ENCODE measurements at regions not wholly inside any gene's neighbourhood (a gene's known extent, or its start where the extent isn't known, plus 50 kb on each side); places are given as distances from the start of the nearest gene placed in this dataset.

DNA sequence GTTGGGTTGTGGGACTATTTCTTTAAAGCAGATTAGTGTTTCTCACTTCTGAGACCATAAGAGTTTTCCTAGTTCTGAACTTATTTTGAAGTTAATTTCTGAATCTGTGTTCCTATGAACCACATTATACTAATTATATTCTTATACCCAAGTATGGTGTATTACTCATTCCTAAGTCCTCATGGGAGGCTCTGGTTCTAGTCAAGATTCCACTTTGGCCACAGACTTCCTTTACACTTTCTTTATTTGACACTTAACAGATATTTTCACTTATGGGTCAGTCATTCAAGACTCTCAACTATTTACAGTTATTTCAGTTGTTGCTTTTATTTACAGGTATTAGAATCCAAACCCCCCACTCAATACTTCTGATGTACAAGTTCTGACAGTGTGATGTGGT, 937.2 kb upstream of the TYRP1 start:
- no peak overlapping the region for H3K27ac ChIP-seq
- TF ChIP-seq, protein P1, sequence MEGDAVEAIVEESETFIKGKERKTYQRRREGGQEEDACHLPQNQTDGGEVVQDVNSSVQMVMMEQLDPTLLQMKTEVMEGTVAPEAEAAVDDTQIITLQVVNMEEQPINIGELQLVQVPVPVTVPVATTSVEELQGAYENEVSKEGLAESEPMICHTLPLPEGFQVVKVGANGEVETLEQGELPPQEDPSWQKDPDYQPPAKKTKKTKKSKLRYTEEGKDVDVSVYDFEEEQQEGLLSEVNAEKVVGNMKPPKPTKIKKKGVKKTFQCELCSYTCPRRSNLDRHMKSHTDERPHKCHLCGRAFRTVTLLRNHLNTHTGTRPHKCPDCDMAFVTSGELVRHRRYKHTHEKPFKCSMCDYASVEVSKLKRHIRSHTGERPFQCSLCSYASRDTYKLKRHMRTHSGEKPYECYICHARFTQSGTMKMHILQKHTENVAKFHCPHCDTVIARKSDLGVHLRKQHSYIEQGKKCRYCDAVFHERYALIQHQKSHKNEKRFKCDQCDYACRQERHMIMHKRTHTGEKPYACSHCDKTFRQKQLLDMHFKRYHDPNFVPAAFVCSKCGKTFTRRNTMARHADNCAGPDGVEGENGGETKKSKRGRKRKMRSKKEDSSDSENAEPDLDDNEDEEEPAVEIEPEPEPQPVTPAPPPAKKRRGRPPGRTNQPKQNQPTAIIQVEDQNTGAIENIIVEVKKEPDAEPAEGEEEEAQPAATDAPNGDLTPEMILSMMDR (conservative IDR thresholded peaks at IDR 0.05): no peak

DNA sequence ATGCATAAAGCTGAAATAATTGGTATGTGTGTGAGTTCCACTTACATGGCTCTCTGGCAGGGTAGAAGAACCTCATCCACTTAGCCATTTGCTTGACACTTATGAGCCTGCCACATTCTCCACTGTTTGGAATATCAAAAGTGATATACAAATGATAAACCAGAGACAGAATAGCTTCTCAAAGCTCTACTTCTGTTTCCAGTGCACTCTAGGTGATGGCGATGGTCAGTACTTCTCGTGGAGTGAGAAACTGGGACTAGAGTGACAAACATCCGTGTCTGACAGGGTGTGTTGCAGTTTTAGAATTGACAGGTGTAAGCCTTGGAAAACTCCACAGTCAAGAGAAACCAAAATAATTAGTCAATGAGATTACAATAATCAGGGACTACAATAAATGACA, 935.8 kb upstream of the TYRP1 start:
- H3K27ac ChIP-seq: no peak overlapping the region
- TF ChIP-seq, protein P1 (conservative IDR thresholded peaks at IDR 0.05): no peak

DNA sequence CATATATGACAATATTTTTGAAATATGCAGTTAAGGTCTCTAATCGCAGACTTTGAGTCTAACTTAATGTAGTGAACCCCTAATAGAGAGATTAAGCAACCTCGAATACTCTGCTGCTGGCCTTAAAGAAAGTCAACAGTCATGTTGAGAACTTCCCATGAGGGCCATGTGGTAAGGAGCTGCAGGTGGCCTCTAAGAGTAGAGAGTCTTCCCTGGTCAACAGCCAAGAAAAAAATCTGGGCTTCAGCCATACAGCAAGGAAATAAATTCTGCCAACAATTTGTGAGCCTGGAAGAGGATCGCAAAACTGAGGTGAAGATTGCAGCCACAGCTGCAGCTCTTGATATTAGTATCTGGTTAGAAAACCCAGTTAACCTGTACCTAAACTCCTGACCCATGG, 935.2 kb upstream of the TYRP1 start:
- H3K27ac ChIP-seq: no peak overlapping the region
- TF ChIP-seq, protein P1 (conservative IDR thresholded peaks at IDR 0.05): no peak

DNA sequence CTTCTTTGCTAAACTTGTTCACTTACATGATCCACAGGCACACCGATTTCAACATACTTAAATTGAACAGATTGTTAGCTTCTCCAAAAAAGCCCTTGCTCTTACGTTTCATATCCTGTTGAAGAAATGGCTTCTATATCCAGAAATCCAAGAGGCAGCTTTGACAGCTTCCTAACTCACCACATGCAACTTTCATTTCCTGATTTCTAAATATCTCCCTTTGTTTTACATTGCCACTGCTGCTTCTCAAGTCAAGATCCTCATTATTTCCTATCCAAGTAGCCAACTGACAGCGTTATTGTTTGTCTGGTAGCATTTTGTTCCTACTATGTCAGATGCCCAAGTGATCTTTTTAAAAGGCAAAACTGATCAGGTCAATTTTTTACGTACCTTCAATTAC, 913.2 kb upstream of the TYRP1 start:
- TF ChIP-seq, protein P1 (conservative IDR thresholded peaks at IDR 0.05): no peak

DNA sequence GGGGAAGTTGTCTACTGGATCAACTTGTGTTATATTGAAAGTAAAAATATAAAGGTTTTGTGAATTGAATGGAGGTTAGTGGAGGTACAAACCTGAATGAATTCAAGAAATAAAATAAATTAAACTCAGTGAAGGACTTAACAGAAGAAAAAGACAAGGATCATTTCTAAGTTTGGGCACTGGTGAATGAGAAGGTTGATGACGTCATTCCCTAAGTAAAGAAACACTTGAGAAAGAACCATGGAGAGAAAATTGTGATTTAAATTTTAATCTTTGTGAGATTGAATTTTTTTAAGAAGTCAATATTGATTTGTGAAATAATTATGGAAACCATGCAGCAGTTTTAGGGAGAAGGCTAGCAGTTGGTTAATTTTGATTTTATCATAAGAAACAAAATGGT, 900.3 kb upstream of the TYRP1 start:
- TF ChIP-seq, protein P1 (conservative IDR thresholded peaks at IDR 0.05): no peak
- no peak overlapping the region for H3K27ac ChIP-seq

More for the DNA sequence above, 913.2 kb upstream of the TYRP1 start:
- H3K27ac ChIP-seq: no peak overlapping the region

DNA sequence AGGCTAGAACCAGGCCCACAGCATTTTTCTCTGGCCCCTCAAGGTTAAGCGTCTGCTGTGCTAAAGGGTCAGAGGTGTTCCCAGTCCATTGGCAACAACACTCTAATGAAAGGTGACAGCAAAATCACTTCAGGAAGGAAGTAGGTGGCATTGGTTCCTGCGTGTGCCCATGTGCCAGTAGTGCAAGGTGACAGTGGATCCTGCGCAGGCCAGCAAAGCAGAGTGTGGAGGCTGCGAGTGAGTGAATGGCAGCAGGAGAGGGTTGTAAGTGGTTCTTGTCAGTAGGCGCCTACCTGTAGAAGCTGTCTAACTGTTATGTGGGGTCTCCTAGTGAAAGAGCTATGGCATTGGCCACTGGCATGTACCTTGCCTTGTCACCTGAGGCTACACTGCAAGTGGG, 898.2 kb upstream of the TYRP1 start:
- no peak overlapping the region for H3K27ac ChIP-seq
- TF ChIP-seq, protein P1 (conservative IDR thresholded peaks at IDR 0.05): no peak

DNA sequence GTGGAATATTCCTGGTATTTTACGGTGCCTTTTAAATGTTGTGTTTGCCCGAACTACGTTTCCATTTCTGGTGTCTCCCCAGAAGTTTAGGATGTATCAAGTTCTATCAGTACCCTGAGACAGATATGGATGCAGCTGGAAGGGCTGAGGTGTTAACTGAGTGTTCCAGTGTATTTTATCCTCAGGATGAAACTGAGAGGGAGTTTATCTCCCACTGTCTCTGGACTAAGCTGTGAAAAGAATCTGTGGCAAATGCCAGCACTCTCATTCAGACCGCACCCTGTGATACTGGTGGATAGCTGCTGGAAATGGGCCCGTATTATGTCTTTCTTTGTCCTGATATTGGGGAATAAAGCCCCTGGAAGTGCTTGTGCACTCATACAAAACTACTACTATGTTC, 887.2 kb upstream of the TYRP1 start:
- TF ChIP-seq, protein P1 (conservative IDR thresholded peaks at IDR 0.05): no peak
- H3K27ac ChIP-seq: no peak overlapping the region

Measured in VCaP (cell line).